GM23338 (cell line): ENCODE measurements at regions not wholly inside any gene's neighbourhood (a gene's known extent, or its start where the extent isn't known, plus 50 kb on each side); places are given as distances from the start of the nearest gene placed in this dataset.

Experiments used
- CREB1 ChIP-seq: fragments of 250-450 bp; sonication (Bioruptor Pico); IDR thresholded peaks from 2 replicates; pipeline ENCODE4 v1.5.0; 2020; ENCODE audit warnings: low read depth, mild to moderate bottlenecking, moderate library complexity
- CTCF ChIP-seq, 2 experiments: fragments of 200-600 bp in 1 of 2; sonication (generic) in 1 of 2; conservative IDR thresholded peaks; 2 replicates each; pipeline versions ENCODE4 v1.5.1 to v1.6.1; 2016 to 2017; ENCODE audit warnings: antibody characterized with exemption in 2 of 2, low read depth in 2 of 2, mild to moderate bottlenecking in 2 of 2, moderate library complexity in 1 of 2
- EZH2 ChIP-seq: fragments of 200-600 bp; sonication (generic); IDR thresholded peaks from one replicate; pipeline ENCODE4 v1.8.0; 2017; ENCODE audit warnings: antibody characterized with exemption, mild to moderate bottlenecking, low read depth; ENCODE audit not compliant: unreplicated experiment
- EZH2phosphoT487 ChIP-seq: fragments of 200-600 bp; sonication (generic); IDR thresholded peaks from one replicate; pipeline ENCODE4 v1.8.1; 2018; ENCODE audit warnings: antibody characterized with exemption; ENCODE audit not compliant: unreplicated experiment
- JUNB ChIP-seq: IDR thresholded peaks from one replicate; pipeline ENCODE4 v1.6.1; 2016; ENCODE audit warnings: antibody characterized with exemption; ENCODE audit not compliant: unreplicated experiment
- POLR2AphosphoS5 ChIP-seq: IDR thresholded peaks from 2 replicates; pipeline ENCODE4 v1.6.1; 2016; ENCODE audit warnings: antibody characterized with exemption, low read depth
- REST ChIP-seq: IDR thresholded peaks from one replicate; pipeline ENCODE4 v1.6.1; 2018; ENCODE audit warnings: antibody characterized with exemption; ENCODE audit not compliant: unreplicated experiment
- STAT1 ChIP-seq: IDR thresholded peaks from one replicate; pipeline ENCODE4 v1.6.1; 2016; ENCODE audit warnings: antibody characterized with exemption; ENCODE audit not compliant: unreplicated experiment

- no peak for TF ChIP-seq CTCF (conservative IDR thresholded peaks at IDR 0.05; ENCODE audit: low read depth in 2 of 2)
- TF ChIP-seq POLR2AphosphoS5 = no peak
- TF ChIP-seq CREB1 (CRISPR knock-in tag) = no peak
- TF ChIP-seq EZH2 = no peak
- TF ChIP-seq REST = no peak
- no peak for TF ChIP-seq EZH2phosphoT487
- TF ChIP-seq JUNB = no peak
- no peak for TF ChIP-seq STAT1
Measured at GRCh38 chr15:93478947-93479346, 389.9 kb upstream of the RGMA start.
